DND-41 (cell line): ENCODE measurements at regions not wholly inside any gene's neighbourhood (a gene's known extent, or its start where the extent isn't known, plus 50 kb on each side); places are given as distances from the start of the nearest gene placed in this dataset.

Source experiments
- EZH2 ChIP-seq: IDR thresholded peaks from 3 replicates; pipeline ENCODE4 v1.6.1; 2012; ENCODE audit warnings: borderline replicate concordance, low read depth, mild to moderate bottlenecking, moderate library complexity, low read length, inconsistent platforms; ENCODE audit not compliant: severe bottlenecking
- TF ChIP-seq, protein P1 (sequence below): IDR thresholded peaks from 2 replicates; pipeline ENCODE4 v1.5.1; 2012; ENCODE audit warnings: borderline replicate concordance, low read length, moderate library complexity, mild to moderate bottlenecking; ENCODE audit not compliant: poor library complexity, severe bottlenecking; ENCODE audit errors: extremely low read depth

DNA sequence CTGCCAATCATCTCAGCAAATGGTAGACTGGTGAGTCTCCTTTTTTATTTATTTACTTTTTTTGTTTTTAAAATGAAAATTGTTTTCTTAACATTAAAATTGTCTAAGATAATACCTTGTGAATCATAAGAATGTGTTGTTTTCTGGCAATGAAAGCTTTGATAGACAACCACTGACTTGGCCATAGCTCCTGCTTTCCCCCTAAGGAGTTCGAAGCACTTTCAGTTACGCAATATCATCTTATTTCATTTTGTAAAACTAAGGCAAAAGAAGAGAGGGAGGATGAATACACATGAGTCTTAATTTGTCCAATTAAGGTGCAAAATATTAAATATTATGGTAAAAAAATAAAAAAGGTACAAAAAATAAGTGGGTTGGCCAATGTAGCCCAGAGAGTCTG, 74.8 kb upstream of the PLCL2 start:
- TF ChIP-seq, protein P1, sequence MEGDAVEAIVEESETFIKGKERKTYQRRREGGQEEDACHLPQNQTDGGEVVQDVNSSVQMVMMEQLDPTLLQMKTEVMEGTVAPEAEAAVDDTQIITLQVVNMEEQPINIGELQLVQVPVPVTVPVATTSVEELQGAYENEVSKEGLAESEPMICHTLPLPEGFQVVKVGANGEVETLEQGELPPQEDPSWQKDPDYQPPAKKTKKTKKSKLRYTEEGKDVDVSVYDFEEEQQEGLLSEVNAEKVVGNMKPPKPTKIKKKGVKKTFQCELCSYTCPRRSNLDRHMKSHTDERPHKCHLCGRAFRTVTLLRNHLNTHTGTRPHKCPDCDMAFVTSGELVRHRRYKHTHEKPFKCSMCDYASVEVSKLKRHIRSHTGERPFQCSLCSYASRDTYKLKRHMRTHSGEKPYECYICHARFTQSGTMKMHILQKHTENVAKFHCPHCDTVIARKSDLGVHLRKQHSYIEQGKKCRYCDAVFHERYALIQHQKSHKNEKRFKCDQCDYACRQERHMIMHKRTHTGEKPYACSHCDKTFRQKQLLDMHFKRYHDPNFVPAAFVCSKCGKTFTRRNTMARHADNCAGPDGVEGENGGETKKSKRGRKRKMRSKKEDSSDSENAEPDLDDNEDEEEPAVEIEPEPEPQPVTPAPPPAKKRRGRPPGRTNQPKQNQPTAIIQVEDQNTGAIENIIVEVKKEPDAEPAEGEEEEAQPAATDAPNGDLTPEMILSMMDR = no peak
- TF ChIP-seq EZH2 = no peak
